Stimulated activated CD8-positive, alpha-beta memory T cell treated with anti-CD3 and anti-CD28 coated beads, Interleukin-7, amount 100 ng/mL, for 4 hours (primary cell): ENCODE measurements at regions not wholly inside any gene's neighbourhood (a gene's known extent, or its start where the extent isn't known, plus 50 kb on each side); places are given as distances from the start of the nearest gene placed in this dataset.

Experiments
- DNase-seq, 2 donors: peaks; one replicate each; pipeline ENCODE4 v3.0.0-alpha.2; 2020; ENCODE audit warnings: low read depth in 2 of 2

- DNase-seq, result no peak
Observed at GRCh38 chr6:169891421-169891820, 140.0 kb downstream of the ERMARD start.

- no peak for DNase-seq
Observed at GRCh38 chr6:169890901-169891300, 139.5 kb downstream of the ERMARD start.

- DNase-seq, result no peak
Observed at GRCh38 chr6:169890049-169890448, 138.6 kb downstream of the ERMARD start.

GRCh38 chr6:169887529-169888140 is 136.2 kb downstream of the ERMARD start:
- no peak for DNase-seq

GRCh38 chr6:169886631-169887227 is 135.3 kb downstream of the ERMARD start:
- no peak for DNase-seq

- DNase-seq, result no peak
Observed at GRCh38 chr6:169885831-169886230, 134.4 kb downstream of the ERMARD start.

GRCh38 chr6:169885131-169885530 is 133.7 kb downstream of the ERMARD start:
- DNase-seq, result no peak

- DNase-seq, result no peak
Observed at GRCh38 chr6:169884158-169884557, 132.7 kb downstream of the ERMARD start.

- DNase-seq, result no peak
Observed at GRCh38 chr6:169883316-169883715, 131.9 kb downstream of the ERMARD start.

GRCh38 chr6:169881976-169882375 is 130.6 kb downstream of the ERMARD start:
- no peak for DNase-seq

- no peak for DNase-seq
Observed at GRCh38 chr6:169881398-169881797, 130.0 kb downstream of the ERMARD start.

GRCh38 chr6:169880516-169880915 is 129.1 kb downstream of the ERMARD start:
- no peak for DNase-seq

- DNase-seq, result no peak
Observed at GRCh38 chr6:169869301-169869700, 117.9 kb downstream of the ERMARD start.

GRCh38 chr6:169868458-169868857 is 117.0 kb downstream of the ERMARD start:
- DNase-seq, result peak; percentile 24 to 72

GRCh38 chr6:169867751-169868191 is 116.3 kb downstream of the ERMARD start:
- DNase-seq, result no peak

- no peak for DNase-seq
Observed at GRCh38 chr6:169866668-169867521, 115.5 kb downstream of the ERMARD start.

GRCh38 chr6:169866140-169866534 is 114.7 kb downstream of the ERMARD start:
- no peak for DNase-seq

GRCh38 chr6:169865346-169866139 is 114.1 kb downstream of the ERMARD start:
- no peak for DNase-seq

GRCh38 chr6:169864148-169865020 is 113.0 kb downstream of the ERMARD start:
- DNase-seq, result no peak

GRCh38 chr6:169863710-169864109 is 112.3 kb downstream of the ERMARD start:
- DNase-seq, result no peak
